HS-27A (cell line): ENCODE measurements at regions not wholly inside any gene's neighbourhood (a gene's known extent, or its start where the extent isn't known, plus 50 kb on each side); places are given as distances from the start of the nearest gene placed in this dataset.
"Not testable (repeated sequence)": the region's sequence is repeated elsewhere in the genome, so short reads cannot be mapped to it uniquely, and the experiment has no call there.

Experiments used
- DNase-seq: peaks from one replicate; pipeline ENCODE4 v3.0.0-alpha.2; 2012; ENCODE audit warnings: low read depth, missing footprints

DNA sequence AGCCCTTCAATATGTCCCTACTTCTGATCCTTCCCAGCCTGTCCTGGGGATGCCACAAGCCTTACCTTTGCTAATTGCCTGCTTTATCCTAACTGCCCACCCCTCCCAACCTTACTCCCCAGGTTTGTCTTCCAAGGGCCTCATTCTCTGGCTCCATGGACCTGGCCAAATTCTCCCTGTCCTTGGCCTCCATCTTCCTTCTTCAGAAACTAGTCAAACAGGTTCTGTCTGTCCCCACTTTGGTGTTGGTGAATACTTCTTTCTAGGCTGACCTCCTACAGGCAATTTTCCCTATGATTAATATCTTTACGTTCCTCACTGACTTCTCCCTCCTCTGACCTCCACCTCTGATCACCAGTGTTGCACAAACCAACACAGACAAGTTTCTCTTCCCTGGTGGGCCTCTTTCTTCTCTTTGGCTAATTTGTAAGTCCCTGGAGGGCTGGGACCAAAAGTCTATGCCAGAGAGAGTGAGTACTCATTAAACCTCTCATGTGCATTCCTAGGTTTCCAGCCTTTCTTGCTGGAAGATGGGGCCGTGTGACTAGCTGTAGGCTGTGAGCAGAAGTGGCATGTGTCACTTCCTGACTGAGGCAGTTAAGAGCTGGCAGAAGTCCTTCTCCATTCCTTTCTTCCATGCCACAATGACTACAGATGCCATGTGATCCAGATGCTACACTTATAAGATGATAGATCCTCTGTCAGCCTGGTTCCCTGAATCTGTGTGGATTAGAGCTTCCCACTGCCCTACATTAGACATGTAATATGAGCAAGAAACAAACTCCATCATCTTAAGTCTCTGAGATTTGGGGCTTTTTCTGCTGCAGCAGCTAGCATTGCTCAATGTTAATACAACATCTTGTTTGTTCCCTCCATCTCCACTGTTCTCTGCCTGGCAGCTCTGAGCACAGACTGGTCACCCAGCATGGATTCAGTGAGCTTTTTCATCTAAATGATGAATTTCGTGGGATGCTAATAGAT lies 382.7 kb downstream of the RPS24 start:
- no peak for DNase-seq

DNA sequence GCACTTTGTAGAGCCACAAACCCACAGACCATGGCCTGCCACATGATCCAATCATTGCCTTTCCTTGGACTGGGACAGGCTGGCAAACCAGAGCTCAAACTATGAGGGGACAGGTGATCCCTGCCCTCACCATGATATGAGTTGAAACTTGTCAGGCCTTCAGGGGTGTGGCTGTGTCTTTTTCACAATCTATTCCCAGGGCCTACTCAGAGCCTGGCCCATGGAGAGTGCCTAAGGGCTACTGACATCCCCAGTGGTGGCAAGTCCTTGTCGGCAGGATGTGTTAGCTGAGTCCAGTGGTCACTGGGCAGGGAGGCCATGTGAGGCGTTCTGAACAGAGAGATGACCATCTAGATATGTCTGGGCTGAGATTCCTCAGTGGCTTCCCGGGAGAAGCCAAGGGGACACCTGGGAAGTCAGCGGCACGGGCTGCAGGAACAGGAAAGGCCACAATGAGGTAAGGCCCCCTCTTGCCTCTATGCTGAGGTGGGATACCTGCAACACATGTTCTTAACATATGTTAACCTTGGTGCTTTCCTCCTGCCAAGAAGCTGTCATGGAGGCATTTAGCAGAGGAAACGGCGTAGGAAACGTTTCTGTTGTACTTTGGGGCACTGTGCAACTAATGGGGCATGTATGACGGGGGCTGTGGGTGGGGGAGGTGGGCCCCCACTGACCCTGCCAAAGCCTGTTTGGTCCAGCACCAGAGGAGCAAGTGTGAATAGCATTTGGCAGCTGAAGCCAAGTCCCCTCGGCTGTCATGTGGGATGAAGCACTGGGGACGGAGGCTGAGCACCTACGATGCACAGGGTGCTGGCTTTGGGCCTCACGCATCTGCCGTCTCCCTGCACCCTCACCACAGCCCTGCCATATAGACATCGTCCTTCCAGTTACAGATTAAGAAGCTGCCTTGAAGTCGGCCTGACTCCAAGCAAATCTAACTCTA lies 384.0 kb downstream of the RPS24 start:
- DNase-seq, result no peak

DNA sequence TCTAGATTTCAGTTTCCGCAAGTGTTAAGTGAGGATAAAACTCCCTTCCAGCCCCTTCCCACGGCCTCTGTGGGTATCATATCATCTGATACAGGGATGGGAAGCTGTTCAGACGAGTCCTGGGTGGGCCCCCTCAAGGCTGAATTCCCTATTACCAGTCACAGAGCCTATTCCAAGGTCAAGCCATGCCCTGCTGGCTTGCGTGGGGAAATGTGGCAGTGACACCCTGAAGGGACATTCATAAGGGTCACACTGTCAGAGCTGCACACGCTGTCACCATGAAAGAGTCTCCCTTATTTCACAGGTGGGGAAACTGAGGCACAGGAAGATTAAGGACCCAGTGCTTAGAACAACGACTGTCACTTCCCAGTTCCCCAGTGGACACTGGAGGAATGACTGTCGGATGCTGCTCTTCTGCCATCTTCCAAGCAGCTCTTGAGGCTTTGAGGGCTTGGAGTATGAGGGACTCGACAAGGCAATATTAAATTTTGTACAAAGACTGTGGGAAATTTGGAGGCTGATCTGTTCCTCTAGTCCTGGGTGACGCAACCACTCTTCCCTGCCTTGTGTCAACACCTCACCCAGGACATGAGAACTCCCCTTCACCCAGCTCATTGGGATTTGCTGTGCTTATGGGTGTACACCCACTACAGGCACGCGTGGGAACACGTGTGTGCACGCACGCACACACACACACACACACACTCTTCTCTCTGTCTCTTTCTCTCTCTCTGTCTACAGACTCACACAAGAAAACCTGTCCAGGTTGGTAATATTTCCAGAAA lies 386.0 kb downstream of the RPS24 start:
- DNase-seq, result no peak

DNA sequence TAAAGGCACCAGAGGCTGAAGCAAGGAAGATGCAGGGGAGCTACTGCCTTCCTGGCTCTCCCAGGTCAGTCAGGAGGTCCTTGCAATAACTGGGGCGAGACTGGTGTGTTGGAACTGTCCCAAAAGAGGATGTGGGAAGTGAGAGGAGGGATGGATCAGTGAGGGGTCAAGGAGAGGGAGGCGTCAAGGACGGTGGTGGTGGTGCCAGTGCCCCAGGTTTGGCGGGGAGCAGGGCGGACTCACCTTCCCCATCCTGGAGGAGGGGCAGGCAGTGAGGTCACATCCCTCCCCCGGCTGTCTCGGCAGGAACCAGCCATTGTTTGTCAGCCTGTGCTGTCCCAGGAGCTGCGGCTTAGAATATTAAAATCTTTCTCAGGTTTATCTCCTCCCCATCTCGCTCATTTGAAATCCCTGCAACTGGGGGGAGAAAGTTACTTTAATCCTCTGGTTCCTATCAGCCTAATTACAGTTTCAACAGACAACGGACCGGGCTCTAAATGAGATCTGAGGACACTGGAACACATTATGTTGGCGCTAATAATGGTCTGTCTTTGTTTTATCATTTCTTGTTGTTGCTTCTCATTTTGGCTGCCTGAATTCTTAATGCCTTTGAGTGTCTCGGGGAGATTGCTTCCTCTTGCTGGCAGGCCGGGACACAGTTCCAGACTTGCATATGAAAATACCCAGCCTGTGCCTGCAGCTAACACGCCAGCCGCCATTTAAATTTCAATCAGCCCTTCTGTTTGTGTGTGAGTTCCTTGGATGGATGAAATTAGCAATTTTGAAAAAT lies 387.5 kb downstream of the RPS24 start:
- DNase-seq, result no peak

DNA sequence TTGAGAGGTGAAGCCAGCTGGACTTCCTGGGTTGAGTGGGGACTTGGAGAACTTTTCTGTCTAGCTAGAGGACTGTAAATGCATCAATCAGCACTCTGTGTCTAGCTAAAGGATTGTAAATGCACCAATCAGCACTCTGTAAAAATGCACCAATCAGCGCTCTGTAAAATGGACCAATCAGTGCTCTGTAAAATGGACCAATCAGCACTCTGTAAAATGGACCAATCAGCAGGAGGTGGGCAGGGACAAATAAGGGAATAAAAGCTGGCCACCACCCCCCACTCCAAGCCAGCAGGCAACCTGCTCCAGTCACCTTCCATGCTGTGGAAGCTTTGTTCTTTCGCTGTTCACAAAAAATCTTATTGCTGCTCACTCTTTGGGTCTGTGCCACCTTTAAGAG lies 390.4 kb downstream of the RPS24 start:
- DNase-seq, result not testable (repeated sequence)

DNA sequence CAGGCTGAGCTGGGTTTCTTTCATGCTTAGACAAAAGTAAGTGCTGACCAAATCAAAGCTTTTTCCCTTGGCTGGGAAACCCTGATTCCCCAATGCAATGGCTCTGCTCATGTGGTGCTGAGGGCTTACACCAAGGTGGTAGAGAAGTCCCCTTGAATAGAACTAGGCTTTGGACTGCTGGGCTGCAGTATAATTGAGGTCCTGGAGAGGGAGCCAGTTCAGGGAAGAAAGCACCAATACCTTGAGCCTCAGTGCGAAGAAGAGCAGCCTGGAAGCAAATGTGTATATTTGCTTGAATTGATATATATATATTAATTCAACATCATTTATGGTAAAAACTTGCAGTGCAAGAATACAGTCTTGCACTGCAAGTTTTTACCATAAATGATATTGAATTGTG lies 391.1 kb downstream of the RPS24 start:
- no peak for DNase-seq

DNA sequence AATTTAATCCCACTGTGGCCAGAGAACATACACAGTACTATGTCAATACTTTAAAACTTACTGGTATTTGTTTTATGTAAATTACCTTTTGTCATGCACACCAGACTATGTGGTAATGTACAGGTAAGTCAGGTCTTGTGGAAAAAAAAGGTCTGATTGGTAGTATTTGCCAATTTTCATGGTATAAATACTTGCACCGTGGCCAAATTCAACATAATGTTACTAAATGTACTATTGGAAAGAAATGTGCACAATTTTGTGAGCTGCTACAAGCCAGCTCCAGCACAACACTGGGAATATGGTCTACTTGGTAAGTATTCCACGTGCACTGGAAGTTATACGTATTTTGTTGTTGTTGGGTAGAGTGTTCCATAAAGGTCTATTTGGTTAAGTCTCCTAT lies 392.5 kb downstream of the RPS24 start:
- DNase-seq, result no peak

DNA sequence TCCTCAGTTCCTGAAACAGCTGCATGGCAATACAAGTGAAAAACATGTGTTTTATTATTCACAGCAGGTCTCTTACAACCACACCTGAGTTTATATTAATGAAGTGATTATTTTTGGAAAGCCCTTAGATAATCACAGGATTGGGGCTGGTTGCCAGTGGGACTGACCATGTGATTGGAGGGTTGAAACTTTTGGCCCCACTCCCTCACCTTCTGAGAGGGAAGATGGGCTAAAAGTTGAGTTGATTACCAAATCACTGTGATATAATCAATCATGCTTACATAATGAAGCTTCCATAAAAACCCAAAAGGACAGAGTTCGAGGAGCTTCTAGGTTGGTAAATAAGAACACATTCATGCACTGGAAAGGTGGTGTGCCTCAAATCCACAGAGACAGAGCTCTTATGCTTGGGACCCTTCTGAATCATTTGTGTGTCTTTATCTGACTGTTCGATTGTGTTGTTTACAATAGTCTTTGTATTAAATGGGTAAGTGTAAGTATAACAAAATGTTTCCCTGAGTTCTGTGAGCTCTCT lies 393.9 kb downstream of the RPS24 start:
- DNase-seq, result no peak

DNA sequence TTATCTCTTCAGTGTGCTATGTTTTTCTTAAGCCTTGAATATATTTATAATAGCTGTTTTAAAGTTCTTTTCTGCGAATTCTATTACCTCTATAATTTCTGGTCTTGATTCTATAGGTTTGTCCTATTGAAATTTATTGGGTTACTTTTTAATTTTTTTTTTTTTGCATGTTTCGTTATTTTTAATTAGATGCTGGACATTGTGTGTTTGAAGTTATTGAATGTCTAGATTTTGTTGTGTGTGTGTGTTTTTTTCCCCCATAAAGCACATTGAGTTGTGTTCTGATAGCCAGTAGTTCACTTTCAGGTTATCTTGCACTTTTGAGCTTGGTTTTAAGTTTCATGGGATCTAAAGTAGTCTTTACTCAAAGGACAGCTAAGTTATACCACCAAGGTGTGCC lies 394.9 kb downstream of the RPS24 start:
- no peak for DNase-seq

DNA sequence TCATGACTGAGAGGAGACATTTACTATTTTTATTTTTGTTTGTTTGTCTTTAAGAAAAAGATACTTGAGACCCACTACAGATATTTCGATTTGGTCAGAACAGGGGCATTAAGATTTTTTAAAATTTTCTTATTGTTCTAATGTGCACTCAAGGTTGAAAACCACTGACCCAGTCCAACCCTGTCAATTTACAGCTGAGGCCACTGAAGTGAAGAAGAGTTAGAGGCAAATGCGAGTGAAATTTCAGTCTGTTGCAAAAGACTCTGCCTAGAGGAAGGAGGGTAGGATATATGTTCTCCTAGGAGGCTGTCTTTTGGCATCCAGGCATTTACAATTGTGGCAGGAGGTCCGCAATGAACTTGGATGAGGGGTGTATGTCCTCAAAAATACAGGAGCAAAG lies 396.3 kb downstream of the RPS24 start:
- DNase-seq, result no peak

DNA sequence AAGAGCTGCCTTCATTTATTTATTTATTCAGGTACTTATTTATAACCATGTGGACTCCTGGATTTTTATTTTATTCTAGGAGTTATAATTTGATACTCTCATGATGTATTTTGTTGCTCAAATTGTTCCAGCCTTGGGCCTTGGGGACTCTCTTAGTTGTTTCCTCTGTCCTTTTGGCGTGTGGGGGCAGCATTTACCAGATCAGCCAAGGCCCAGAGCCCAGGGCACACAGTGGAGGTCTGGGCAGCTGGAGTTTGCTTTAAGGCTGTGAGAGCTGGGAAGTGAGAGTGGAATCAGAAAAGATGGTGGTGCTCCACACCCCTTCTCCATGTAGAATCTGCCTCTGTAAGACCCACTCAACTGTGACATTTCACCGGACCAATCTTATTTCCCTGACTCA lies 398.9 kb downstream of the RPS24 start:
- no peak for DNase-seq

DNA sequence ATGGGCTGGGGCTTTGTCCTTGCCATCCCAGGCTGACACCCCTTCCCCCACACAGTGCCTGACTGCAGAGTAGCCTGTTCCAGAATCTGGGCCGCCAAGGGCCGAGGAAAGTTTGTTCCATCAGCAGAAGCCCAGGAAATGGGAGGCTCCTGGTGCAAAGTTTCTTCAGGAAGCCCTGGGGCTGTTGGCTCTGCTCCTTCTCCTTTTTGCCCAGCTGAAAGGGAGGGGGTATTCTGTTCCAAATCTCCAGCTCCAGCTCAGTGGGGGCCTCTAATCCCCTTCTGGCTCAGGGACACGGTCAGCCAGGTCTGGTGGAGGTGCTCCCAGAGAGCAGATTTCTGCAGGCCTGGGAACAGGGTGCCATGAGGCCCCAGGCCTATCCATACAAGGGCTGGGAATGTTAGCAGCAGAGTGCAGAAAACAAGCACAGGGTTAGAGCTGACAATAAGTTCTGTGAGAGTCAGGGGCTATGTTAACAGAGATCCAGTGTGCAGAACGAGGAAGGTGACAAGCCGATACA lies 399.5 kb downstream of the RPS24 start:
- no peak for DNase-seq

DNA sequence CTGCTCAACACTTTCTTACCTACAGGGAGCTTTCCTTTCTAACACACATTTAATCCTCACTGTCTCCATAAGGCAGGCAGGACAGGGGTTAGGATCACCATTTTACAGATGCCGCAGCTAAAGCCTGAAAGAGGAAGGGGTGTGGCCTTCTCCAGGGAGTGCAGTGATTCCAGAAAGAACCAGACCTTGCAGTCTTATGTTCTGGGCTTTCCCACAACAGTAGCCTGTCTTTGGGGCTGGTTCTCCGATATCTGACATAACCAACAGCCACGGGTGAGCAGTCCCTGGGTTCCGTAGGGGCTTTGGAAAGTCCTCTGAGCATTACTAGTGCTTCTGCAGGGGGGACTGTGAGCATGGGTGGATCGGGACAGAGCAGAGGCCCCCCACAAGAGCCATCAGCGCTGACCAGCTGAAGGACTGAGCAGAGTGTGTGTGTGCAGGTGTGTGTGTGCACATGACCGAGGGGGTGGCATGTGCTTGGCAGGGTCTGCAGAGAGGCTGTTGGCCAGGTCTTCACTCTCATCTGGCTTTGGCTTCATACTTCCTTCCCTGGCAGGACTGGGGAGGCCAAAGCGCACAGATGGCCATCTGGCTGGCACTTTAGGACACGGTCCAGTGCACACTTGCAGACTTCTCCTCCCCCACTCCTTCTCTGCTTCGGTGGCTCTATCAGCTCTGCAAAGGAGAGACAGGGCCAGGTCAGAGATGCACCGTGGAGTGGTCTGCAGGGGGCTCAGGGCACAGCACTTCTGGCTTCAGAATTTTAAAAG lies 400.3 kb downstream of the RPS24 start:
- DNase-seq, result no peak

DNA sequence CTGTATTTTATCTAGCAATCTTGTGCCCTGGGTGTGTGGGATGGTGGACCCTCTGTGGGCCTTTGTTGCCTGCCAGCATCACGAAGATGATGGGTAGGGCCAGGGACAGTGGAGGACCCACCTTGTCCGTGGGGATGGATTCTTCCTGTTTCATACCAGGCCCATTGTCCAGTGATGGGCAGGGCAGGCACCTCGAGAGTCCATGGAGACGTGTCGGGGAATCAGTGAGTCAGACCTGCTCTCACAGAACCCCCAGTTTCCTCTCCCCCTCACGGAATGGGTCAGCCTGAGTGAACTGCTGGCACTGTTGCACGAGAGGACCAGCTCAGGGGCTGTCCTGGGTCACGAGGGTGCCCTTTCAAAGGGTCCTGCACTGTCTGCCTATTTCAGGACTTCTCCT lies 401.2 kb downstream of the RPS24 start:
- DNase-seq, result no peak

DNA sequence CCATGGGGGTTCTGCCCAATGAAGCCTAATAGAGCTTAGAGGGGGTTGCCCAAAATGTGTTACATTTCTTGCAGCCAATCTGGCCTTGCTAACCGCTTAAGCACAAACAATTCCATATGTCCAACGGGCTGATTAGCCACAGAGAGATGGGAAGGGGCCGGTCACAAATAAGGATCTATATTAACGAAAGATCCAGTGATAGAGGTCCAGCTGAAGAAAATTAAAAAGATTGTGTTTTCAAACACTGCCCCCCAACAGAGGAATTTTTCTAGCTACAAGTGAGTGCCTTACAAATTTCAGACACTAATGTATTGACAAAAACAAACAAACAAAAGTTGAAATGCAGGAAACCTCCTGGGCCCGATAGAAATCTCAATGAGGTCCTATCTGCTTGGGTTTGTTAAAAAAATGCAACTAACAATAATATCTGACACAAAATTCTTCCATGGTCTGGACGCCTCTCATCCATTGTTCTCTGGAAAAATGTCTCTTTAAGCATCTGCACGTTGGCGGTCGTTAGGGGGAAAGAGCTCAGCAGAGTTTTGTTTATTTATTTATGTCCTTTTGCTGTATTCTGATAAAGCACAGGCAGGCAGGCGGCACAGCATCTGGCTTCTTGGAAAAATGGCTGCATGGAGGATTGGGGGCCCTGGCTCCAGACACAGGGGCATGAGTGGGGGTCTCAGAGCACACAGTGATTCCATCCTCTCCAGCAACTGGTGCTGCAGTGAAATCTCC lies 402.0 kb downstream of the RPS24 start:
- no peak for DNase-seq

DNA sequence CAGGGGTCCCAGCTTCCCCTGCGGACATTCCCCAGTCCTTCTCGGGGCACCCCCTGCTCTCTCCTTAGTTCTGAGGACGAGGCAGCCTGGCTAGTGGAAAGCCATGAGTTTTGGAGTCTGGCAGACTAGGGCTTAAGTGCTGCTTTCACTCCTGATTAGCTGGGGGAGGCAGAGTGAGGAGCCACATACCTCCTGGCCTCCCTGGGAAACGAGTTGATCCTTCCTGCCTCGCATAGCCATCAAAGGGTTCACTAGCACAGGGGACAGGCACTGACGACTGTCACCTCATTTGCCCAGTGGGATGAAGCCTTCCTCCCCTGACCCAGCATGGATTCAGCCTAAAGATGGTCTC lies 402.5 kb downstream of the RPS24 start:
- no peak for DNase-seq

DNA sequence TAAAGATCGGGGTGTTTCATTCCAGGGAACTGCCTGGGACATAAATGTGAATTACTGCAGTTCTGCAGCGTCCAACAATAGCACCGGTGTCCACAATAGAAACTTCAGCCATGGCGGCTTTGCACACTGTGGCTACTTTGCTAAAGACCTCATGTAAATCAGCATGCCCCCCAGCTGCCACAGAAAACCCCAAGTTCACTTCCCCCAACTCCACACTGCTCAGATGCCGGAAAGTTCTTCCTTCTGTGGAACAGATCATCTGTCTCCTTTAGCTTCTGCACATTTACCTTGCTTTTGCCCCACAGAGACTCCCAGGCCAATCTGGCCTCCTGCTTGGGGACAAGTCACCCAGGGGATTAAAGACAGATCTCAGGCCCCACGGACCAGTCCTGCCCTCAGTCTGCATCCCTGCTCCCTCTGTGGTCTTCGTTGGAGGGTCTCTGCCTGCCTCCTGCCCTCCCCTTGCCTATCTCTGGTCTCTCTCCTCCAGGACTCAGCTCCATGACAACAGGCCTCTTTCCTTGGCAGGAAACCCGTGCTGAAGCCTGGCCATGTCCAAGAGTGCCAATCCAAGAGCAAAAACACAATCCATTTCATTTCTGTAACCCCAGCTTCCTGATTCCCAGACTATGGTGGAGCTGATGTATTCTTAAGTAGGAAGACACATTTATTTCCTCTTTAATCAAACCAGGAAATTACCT lies 403.2 kb downstream of the RPS24 start:
- DNase-seq, result no peak

DNA sequence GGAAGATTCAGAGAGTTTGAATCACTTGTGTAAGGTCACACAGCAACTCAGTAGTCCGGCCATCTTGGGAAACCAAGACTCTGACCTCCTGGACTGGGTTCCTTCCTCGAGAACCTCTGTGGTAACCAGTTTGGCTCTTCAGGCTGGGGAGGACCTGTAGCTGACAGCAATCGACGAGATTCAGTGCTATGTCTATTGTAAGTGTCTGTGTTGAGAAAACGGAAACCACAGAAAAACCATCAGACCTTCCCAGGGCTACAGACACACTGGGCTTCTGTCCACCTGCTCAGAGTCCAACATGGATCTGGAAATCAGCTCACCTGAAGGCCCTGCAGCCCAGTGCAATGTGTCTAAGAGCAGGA lies 403.7 kb downstream of the RPS24 start:
- DNase-seq, result no peak
